HG03460 (cell line): ENCODE measurements at regions not wholly inside any gene's neighbourhood (a gene's known extent, or its start where the extent isn't known, plus 50 kb on each side); places are given as distances from the start of the nearest gene placed in this dataset.
"Not testable (repeated sequence)": the region's sequence is repeated elsewhere in the genome, so short reads cannot be mapped to it uniquely, and the experiment has no call there.

Source experiments
- ATAC-seq: cut with Tn5 transposase; IDR thresholded peaks from one replicate; pipeline ENCODE4 v1.9.1; 2021; ENCODE audit not compliant: unreplicated experiment

GRCh38 chr6:139728876-139729427 lies 354.5 kb upstream of the CITED2 start:
- no peak for ATAC-seq

DNA sequence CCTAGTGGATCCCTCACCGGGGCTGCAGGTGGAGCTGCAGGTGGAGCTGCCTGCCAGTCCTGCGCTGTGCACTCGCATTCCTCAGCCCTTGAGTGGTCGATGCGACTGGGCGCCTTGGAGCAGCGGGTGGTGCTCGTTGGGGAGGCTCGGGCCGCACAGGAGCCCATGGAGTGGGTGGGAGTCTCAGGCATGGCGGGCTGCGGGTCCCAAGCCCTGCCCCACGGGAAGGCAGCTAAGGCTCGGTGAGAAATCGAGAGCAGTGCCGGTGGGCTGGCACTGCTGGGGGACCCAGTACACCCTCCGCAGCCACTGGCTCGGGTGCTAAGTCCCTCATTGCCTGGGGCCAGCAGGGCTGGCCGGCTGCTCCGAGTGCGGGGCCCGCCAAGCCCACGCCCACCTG lies 351.8 kb upstream of the CITED2 start:
- ATAC-seq = not testable (repeated sequence)

- ATAC-seq = no peak
These were observed 348.1 kb upstream of the CITED2 start for GRCh38 chr6:139722530-139722929.

DNA sequence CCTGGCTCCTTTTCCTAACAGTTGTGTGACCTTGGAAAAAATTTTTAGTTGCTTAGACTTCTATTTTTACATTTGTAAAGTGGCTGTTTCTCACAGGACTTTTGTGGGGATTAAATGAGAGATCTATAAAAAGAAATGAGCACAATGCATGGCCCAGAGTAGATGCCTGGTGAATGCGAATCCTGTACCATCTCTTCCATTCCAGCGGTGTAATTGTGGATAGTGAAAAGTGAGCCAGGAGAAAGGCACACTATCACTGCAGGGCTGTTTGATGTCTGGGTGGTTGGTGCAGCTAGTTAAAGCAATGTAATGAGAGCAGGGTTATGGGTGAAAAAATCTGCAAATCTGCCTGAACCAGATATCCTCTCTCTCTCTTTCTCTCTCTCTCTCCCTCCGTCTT lies 347.5 kb upstream of the CITED2 start:
- no peak for ATAC-seq

GRCh38 chr6:139713900-139714506 lies 339.6 kb upstream of the CITED2 start:
- ATAC-seq = no peak

DNA sequence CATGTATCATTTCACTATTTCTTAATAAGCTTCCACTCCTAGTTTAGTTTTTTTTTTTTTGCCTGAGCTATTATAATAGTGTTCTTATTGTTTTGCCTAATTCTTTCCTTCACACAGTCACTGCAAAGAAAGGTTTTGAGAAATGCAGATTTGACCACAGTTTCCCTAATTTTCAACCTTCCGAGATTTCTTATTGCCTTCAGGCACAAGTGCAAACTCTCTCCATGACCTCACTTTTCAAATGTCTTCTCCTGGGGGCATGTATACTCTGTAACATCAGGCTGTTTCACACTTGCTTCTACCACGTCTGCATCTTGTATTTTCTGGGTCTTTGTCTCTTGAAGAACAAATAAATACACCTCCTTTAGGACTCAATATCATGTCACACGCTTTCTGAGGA lies 339.0 kb upstream of the CITED2 start:
- ATAC-seq = no peak

- no peak for ATAC-seq
These were observed 338.4 kb upstream of the CITED2 start for GRCh38 chr6:139712830-139713229.

DNA sequence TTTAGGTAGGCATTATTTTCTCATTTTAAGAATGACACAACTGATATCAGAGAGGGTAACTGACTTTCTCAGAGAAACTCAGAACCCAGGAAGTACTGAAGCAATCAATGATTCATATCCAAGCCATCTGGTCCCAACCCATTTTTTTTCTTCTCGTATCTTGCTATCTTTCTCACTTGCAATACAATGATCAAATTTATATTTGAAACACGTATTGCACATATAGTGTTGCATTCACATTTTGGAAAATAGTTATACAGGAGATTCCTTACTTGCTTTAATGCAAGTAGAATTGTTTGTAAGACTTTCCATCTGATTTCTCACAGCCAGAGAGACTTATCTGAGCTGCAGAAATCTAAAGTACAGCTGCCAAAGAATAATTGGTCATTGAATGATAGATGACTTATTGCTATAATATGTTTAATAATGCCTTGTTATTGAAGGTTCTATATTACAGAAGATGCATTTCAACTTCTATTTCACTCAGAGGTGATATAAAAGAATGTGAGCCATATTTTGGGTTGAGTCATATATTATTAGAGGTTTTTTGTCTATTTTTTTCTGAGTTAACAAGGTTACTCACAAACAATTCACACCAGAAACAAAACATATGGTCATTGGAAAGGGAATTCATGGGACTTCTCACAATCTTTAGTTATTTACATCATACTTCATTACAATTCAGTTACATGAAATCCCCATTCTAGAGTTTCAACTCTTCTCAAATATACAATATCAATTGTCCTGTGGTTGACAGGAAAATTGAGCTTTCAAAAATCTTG lies 337.5 kb upstream of the CITED2 start:
- no peak for ATAC-seq

GRCh38 chr6:139710556-139710955 lies 336.1 kb upstream of the CITED2 start:
- no peak for ATAC-seq

- no peak for ATAC-seq
These were observed 334.1 kb upstream of the CITED2 start for GRCh38 chr6:139708337-139709199.

GRCh38 chr6:139706912-139707311 lies 332.5 kb upstream of the CITED2 start:
- no peak for ATAC-seq

DNA sequence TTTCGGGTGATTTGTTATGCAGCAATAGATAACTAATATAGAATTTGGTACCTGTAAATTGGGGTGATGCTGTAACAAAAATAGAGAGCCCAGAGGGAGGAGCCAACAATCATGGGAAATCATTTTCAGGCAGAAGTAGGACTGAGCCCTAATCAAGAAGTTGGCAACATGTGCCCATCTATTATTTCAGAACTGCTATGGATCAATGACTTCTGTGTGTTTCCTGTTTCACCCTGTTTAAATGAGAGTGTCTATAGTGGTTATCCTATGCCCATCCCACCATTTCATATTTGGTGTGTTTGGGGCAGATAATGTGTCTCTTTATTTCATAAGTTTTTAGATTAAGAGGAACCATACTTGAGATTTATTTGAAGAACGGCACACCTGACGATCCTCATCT lies 330.8 kb upstream of the CITED2 start:
- ATAC-seq = no peak

DNA sequence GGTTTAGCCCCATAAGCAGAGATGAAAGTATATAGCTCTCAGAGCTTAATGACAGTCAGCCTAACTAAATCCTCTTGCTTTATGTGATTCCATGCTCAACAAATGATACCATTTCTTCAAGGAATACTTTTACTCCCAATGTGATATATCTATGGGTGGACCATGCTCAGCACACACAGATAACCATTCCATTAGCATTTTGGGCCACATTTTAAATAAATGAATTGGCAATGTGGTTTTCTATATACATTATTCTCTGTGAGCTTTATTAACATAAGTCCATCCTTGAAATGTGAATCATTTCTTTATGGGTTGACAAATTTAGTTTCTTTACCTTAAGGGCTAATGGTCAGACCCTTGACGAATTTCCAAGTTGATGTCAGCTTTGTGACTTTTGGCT lies 329.3 kb upstream of the CITED2 start:
- ATAC-seq = no peak

DNA sequence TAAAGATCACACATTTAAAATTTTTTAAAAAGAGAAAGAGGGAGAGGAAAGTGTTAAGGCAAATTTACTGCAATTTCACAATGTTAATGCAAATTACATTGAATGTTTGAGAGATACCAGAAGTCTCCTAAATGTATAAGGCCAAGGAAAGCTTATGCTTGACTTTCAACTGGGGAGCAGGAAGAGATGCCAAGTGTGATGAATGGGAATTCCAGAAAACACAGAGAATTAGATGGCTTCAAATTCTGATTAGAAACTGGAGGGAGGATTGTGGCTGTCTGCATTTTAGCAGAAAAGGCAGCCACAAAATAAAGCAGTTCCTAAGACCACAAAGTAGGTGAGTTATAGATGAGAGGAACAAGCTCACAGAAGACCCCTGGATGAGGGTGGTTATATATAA lies 328.3 kb upstream of the CITED2 start:
- no peak for ATAC-seq

DNA sequence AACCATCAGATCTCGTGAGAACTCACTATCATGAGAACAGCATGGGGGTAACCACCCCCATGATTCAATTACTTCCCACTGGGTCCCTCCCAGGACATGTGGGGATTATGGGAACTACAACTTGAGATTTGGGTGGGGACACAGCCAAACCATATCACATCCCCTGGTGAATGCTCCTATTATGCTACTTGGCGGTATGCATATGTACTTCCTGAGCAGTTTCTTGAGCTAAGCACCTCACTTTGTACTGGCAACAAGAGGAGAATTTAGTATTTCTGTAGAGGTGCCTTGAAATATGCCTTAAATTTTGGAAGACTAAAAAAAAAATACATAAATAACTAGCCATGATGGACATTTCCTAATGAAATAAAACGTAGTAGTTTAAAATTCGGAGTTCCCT lies 327.2 kb upstream of the CITED2 start:
- ATAC-seq = no peak

GRCh38 chr6:139701003-139701402 lies 326.6 kb upstream of the CITED2 start:
- ATAC-seq = no peak

- ATAC-seq = no peak
These were observed 325.5 kb upstream of the CITED2 start for GRCh38 chr6:139699911-139700310.

DNA sequence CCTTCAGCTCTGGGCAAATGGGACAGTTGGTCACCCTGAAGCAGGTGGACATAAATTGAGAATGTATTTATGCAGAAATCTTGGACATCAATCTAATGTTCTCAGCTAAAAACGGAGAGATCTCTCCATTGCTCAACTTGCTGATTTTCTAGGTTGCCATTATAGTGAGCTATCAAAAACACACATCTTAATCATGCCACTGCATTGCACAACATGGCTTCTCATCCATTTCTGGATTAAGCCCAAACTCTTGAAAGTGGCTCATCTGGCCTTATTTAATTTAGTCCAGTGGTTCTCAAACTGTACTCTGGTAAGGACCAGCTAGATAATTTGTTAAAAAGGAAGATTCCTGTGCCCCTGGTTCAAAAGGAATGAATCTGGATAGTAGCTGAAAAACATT lies 324.9 kb upstream of the CITED2 start:
- ATAC-seq = no peak

DNA sequence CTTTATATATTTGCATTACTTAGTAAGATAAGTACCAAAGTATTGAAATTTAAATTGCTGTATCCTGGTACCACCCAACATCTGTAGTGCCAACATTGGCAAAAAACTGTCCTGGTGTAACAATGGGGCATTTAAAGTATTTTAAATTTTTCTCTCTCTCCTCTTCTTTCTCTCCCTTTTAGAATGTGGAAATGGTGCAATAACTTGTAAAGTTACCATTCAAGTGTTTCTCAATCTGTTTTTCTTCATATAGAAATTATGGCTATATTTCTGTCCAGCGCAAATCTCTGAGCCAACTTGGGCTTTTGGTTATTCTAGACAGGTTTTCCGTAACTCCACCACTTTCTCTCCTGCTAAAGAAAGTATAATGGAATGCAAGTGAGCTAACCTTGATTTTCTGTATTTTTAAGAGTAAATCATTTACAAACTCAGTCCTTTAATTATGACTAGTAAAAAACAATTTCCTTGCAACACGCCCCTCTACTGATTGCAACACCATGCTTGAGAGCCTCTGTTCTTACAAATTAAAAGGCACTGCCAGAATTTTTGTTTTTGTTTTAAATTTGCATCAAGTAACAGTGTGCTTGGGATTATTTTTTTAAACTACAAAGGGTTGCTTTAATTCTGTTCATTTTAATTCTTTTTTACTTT lies 324.2 kb upstream of the CITED2 start:
- no peak for ATAC-seq

DNA sequence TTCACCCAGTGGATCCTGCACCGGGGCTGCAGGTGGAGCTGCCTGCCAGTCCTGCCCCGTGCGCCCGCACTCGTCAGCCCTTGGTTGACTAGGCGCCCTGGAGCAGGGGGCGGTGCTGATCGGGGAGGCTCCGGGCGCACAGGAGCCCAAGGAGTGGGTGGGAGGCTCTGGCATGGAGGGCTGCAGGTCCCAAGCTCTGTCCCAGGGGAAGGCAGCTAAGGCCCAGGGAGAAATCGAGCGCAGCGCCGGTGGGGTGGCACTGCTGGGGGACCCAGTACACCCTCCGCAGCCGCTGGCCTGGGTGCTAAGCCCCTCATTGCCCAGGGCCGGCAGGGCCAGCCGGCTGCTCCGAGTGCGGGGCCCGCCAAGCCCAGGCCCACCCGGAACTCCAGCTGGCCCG lies 323.4 kb upstream of the CITED2 start:
- not testable (repeated sequence) for ATAC-seq

DNA sequence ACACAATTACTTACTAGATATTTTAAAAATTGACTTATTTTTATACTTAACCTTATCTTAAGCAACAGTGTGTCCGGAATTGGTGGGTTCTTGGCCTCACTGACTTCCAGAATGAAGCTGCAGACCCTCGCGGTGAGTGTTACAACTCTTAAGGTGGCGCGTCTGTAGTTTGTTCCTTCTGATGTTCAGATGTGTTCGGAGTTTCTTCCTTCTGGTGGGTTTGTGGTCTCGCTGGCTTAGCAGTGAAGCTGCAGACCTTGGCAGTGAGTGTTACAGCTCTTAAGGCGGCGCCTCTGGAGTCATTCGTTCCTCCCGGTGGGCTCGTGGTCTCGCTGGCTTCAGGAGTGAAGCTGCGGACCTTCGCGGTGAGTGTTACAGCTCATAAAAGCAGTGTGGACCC lies 322.5 kb upstream of the CITED2 start:
- ATAC-seq = not testable (repeated sequence)
